ENCODE measurements at regions not wholly inside any gene's neighbourhood (a gene's known extent, or its start where the extent isn't known, plus 50 kb on each side); places are given as distances from the start of the nearest gene placed in this dataset.

- Histone ChIP-seq H3K9me3 (no peaks in the 10 kb centered on the region), H3K27ac (no peak overlapping the region), H3K4me3 (no peak overlapping the region), H3K4me1 (no peaks in the 10 kb centered on the region), H3K4me2 (no peak overlapping the region)
- ChIA-PET CTCF (no interaction called here), POLR2A (no interaction called here)
- FAIRE-seq (no peak), DNase-seq (ENCODE audit: low read depth in 1 of 2, low spot score in 1 of 2) (no peak), ATAC-seq (no peak)
- TF ChIP-seq FOXS1 (CRISPR knock-in tag; IDR thresholded peaks at IDR 0.05) = no peak
- no peak for TF ChIP-seq RFX5 (IDR thresholded peaks at IDR 0.05)
- TF ChIP-seq, protein P1, sequence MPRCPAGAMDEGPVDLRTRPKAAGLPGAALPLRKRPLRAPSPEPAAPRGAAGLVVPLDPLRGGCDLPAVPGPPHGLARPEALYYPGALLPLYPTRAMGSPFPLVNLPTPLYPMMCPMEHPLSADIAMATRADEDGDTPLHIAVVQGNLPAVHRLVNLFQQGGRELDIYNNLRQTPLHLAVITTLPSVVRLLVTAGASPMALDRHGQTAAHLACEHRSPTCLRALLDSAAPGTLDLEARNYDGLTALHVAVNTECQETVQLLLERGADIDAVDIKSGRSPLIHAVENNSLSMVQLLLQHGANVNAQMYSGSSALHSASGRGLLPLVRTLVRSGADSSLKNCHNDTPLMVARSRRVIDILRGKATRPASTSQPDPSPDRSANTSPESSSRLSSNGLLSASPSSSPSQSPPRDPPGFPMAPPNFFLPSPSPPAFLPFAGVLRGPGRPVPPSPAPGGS (IDR thresholded peaks at IDR 0.05) = no peak
- no peak for TF ChIP-seq CHD4 (IDR thresholded peaks at IDR 0.05; ENCODE audit: borderline replicate concordance)
- no peak for TF ChIP-seq MAX (IDR thresholded peaks at IDR 0.05)
- no peak for TF ChIP-seq RNF2 (IDR thresholded peaks at IDR 0.05; ENCODE audit: borderline replicate concordance, low read depth)
- TF ChIP-seq NPAS2 (CRISPR knock-in tag; IDR thresholded peaks at IDR 0.05; ENCODE audit: borderline replicate concordance) = no peak
- no peak for TF ChIP-seq HMGXB4 (CRISPR knock-in tag; IDR thresholded peaks at IDR 0.05; ENCODE audit: borderline replicate concordance)
- TF ChIP-seq KDM1A (IDR thresholded peaks at IDR 0.05; ENCODE audit: low read depth) = no peak
- no peak for TF ChIP-seq MYC (IDR thresholded peaks at IDR 0.05; ENCODE audit: borderline replicate concordance, low read length)
- TF ChIP-seq TFCP2L1 (CRISPR knock-in tag; IDR thresholded peaks at IDR 0.05) = no peak
- no peak for TF ChIP-seq REST (IDR thresholded peaks at IDR 0.05)
- no peak for TF ChIP-seq CBX2 (IDR thresholded peaks at IDR 0.05; ENCODE audit: borderline replicate concordance, low read depth)
- no peak for TF ChIP-seq EHMT2 (IDR thresholded peaks at IDR 0.05; ENCODE audit: low read depth)
- TF ChIP-seq POLR2AphosphoS2 (conservative IDR thresholded peaks at IDR 0.05; ENCODE audit: low read length) = no peak
- TF ChIP-seq FOSB (CRISPR knock-in tag; IDR thresholded peaks at IDR 0.05) = no peak
- TF ChIP-seq RAD21 (conservative IDR thresholded peaks at IDR 0.05 in 1 of 2, IDR thresholded peaks at IDR 0.05 in 1 of 2) = no peak
- no peak for TF ChIP-seq HES2 (IDR thresholded peaks at IDR 0.05)
- WGBS (ENCODE audit: missing lambda C conversion rate) = 53% methylated on average over 1 of the region's 1 CpG
Measured at GRCh38 chr2:204389856-204390255, 155.4 kb upstream of the PARD3B start.

DNA sequence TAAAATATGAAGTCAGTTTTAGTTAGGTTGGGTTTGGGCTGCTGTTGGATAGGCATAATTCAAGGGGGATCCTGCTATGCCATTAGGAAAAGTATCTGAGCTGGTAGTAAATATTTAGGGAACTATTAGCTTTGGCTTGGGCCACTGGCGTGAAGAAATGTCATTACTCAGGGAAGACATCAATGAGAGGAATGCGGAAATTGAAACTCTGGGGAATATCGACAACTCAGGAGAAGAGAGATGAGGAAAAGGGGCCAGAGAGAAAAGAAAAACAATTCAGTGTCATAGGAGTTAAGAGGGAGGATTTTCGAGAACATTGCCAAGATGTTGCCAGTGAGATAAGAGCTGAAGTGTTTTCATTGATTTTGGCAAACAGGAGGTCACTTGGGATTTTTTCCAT is 149.7 kb upstream of the PARD3B start:
- TF ChIP-seq FOXS1 (CRISPR knock-in tag; IDR thresholded peaks at IDR 0.05) (no peak), CEBPB (IDR thresholded peaks at IDR 0.05) (no peak), GATA3 (IDR thresholded peaks at IDR 0.05; ENCODE audit: borderline replicate concordance) (no peak), ZSCAN20 (CRISPR knock-in tag; IDR thresholded peaks at IDR 0.05) (no peak), RFX5 (IDR thresholded peaks at IDR 0.05) (no peak)
- no peak for FAIRE-seq
- no peak overlapping the region for H3K27ac ChIP-seq
- H3K4me3 ChIP-seq = no peak overlapping the region
- H3K4me1 ChIP-seq = no peaks in the 10 kb centered on the region
- no peak for ATAC-seq
- POLR2A ChIA-PET = no interaction called here
- 47% methylated on average over 4 of the region's 4 CpGs for WGBS (ENCODE audit: missing lambda C conversion rate)
- H3K4me2 ChIP-seq = no peak overlapping the region
- CTCF ChIA-PET = no interaction called here
- no peaks in the 10 kb centered on the region for H3K9me3 ChIP-seq
- DNase-seq (ENCODE audit: low read depth in 1 of 2, low spot score in 1 of 2) = no peak
